ENCODE measurements at regions not wholly inside any gene's neighbourhood (a gene's known extent, or its start where the extent isn't known, plus 50 kb on each side); places are given as distances from the start of the nearest gene placed in this dataset.

DNA sequence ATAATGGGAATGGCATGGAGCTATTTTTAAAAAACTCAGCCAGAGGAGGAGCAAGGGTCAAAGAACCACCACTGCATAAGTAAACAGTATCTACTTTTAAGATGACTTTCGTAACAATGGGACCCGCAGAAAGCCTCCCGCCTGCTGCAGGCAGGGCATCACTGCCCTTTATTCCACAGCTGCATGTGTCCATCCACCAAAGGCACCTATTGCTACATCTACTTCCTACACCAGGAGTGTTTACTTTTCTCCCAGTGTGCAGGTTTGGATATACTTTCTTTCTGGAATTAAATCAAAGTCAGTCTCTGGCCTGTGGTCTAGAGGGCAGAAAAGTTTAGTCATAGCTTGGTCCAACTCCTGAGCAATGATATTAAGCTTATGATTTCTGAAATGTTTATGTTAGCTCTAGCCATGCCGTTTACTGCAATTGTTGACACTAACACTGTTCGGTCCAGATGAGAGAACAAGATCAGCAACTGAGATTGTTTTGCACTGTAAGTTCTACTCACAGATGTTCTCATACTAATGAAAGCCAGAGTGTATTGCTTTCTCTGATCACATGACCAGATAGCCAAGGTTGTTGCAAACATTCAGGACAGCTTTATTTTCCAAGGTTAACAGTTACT, 391.5 kb downstream of the FGF10 start:
- Histone ChIP-seq H3K9ac (ENCODE audit: low read depth, low read length, poor library complexity, severe bottlenecking) (no peak overlapping the region), H3K27me3 (ENCODE audit: insufficient read depth, low read length, poor library complexity, severe bottlenecking) (no peaks in the 10 kb centered on the region), H3K9me3 (ENCODE audit: insufficient read depth, low read depth, low read length) (no peaks in the 10 kb centered on the region), H3K79me2 (ENCODE audit: insufficient read depth, low read length) (no peaks in the 10 kb centered on the region), H4K20me1 (ENCODE audit: insufficient read depth, low read length, poor library complexity, severe bottlenecking) (no peaks in the 10 kb centered on the region), H3K36me3 (ENCODE audit: insufficient read depth, low read length) (no peaks in the 10 kb centered on the region), H3K4me3 (ENCODE audit: low read length, poor library complexity, severe bottlenecking) (no peak overlapping the region), H3K9me2 (replicated peaks; ENCODE audit: low read depth, low read length) (no peaks in the 10 kb centered on the region), H2AFZ (ENCODE audit: low read length) (no peak overlapping the region), H3F3A (ENCODE audit: low read depth) (no peaks in the 10 kb centered on the region), H3K4me1 (ENCODE audit: insufficient read depth, low read length, poor library complexity, severe bottlenecking) (no peaks in the 10 kb centered on the region), H3K4me2 (ENCODE audit: low read depth, low read length, poor library complexity, severe bottlenecking) (no peak overlapping the region)
- TF ChIP-seq, protein P1, sequence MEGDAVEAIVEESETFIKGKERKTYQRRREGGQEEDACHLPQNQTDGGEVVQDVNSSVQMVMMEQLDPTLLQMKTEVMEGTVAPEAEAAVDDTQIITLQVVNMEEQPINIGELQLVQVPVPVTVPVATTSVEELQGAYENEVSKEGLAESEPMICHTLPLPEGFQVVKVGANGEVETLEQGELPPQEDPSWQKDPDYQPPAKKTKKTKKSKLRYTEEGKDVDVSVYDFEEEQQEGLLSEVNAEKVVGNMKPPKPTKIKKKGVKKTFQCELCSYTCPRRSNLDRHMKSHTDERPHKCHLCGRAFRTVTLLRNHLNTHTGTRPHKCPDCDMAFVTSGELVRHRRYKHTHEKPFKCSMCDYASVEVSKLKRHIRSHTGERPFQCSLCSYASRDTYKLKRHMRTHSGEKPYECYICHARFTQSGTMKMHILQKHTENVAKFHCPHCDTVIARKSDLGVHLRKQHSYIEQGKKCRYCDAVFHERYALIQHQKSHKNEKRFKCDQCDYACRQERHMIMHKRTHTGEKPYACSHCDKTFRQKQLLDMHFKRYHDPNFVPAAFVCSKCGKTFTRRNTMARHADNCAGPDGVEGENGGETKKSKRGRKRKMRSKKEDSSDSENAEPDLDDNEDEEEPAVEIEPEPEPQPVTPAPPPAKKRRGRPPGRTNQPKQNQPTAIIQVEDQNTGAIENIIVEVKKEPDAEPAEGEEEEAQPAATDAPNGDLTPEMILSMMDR (conservative IDR thresholded peaks at IDR 0.05; ENCODE audit: low read length) = no peak
- TF ChIP-seq EZH2phosphoT487 (IDR thresholded peaks at IDR 0.05; ENCODE audit: borderline replicate concordance) = no peak

DNA sequence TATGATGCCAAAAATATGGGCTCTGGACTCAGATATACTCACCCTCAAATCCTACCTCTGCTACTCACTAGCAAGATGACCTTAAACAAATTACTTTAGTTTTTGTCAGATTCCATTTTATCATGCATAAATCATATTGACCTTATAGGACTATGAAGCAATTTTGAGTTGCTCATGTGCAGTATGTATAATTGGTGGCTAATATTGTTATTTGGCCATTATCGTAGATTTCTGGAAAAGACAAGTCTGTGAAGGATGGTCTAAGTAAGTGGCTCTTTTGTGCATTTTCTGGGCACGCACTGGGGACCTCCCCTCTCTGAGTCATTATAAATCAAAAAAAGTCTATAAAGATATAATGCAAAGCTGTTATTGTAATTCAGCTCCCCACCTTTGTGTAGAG, 393.0 kb downstream of the FGF10 start:
- Histone ChIP-seq H3K9me3 (ENCODE audit: insufficient read depth, low read depth, low read length) (no peaks in the 10 kb centered on the region), H3K4me3 (ENCODE audit: low read length, poor library complexity, severe bottlenecking) (no peak overlapping the region), H3K79me2 (ENCODE audit: insufficient read depth, low read length) (no peaks in the 10 kb centered on the region), H4K20me1 (ENCODE audit: insufficient read depth, low read length, poor library complexity, severe bottlenecking) (no peaks in the 10 kb centered on the region), H2AFZ (ENCODE audit: low read length) (no peak overlapping the region), H3K27me3 (ENCODE audit: insufficient read depth, low read length, poor library complexity, severe bottlenecking) (no peaks in the 10 kb centered on the region), H3K4me1 (ENCODE audit: insufficient read depth, low read length, poor library complexity, severe bottlenecking) (no peaks in the 10 kb centered on the region), H3K9ac (ENCODE audit: low read depth, low read length, poor library complexity, severe bottlenecking) (no peak overlapping the region), H3K9me2 (replicated peaks; ENCODE audit: low read depth, low read length) (no peaks in the 10 kb centered on the region), H3F3A (ENCODE audit: low read depth) (no peaks in the 10 kb centered on the region), H3K36me3 (ENCODE audit: insufficient read depth, low read length) (no peaks in the 10 kb centered on the region), H3K4me2 (ENCODE audit: low read depth, low read length, poor library complexity, severe bottlenecking) (no peak overlapping the region)
- TF ChIP-seq, protein P1 (conservative IDR thresholded peaks at IDR 0.05; ENCODE audit: low read length) = no peak
- TF ChIP-seq EZH2phosphoT487 (IDR thresholded peaks at IDR 0.05; ENCODE audit: borderline replicate concordance) = no peak

DNA sequence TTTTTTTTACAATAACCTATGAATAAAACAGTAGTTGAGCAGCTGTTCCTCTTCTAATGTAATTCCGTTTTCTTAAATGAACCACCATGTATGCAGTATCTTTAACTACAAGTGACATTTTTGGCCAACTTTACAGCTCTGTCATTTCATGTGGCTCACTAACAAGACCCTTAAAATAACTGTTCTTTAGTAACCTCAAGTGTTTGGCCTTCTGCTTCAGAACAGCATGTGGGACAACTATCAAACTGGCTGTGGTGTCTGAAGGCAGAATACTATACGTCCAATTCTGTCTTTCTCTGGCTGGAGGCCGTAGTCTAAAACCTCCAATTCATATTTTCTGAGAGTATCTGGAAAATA, 391.4 kb downstream of the NNT start:
- no peaks in the 10 kb centered on the region for H3K36me3 ChIP-seq (ENCODE audit: insufficient read depth, low read length)

More for the DNA sequence above, 391.4 kb downstream of the NNT start:
- H3K4me2 ChIP-seq (ENCODE audit: low read depth, low read length, poor library complexity, severe bottlenecking) = no peak overlapping the region
- no peaks in the 10 kb centered on the region for H3K4me1 ChIP-seq (ENCODE audit: insufficient read depth, low read length, poor library complexity, severe bottlenecking)
- no peaks in the 10 kb centered on the region for H3K27me3 ChIP-seq (ENCODE audit: insufficient read depth, low read length, poor library complexity, severe bottlenecking)
- H3F3A ChIP-seq (ENCODE audit: low read depth) = no peaks in the 10 kb centered on the region
- H3K79me2 ChIP-seq (ENCODE audit: insufficient read depth, low read length) = no peaks in the 10 kb centered on the region
- no peak overlapping the region for H3K4me3 ChIP-seq (ENCODE audit: low read length, poor library complexity, severe bottlenecking)
- H3K9ac ChIP-seq (ENCODE audit: low read depth, low read length, poor library complexity, severe bottlenecking) = no peak overlapping the region
- no peak for TF ChIP-seq EZH2phosphoT487 (IDR thresholded peaks at IDR 0.05; ENCODE audit: borderline replicate concordance)
- TF ChIP-seq, protein P1 (conservative IDR thresholded peaks at IDR 0.05; ENCODE audit: low read length) = no peak
- no peaks in the 10 kb centered on the region for H4K20me1 ChIP-seq (ENCODE audit: insufficient read depth, low read length, poor library complexity, severe bottlenecking)
- H2AFZ ChIP-seq (ENCODE audit: low read length) = no peak overlapping the region
- no peaks in the 10 kb centered on the region for H3K9me3 ChIP-seq (ENCODE audit: insufficient read depth, low read depth, low read length)
- no peaks in the 10 kb centered on the region for H3K9me2 ChIP-seq (replicated peaks; ENCODE audit: low read depth, low read length)

All from Loucy (cell line).